Vagina (tissue), 2 donors: ENCODE measurements at regions not wholly inside any gene's neighbourhood (a gene's known extent, or its start where the extent isn't known, plus 50 kb on each side); places are given as distances from the start of the nearest gene placed in this dataset.
"Not testable (repeated sequence)": the region's sequence is repeated elsewhere in the genome, so short reads cannot be mapped to it uniquely, and the experiment has no call there.

ENCODE experiments used
- DNase-seq, 2 donors: peaks; one replicate each; pipeline ENCODE4 v3.0.0-alpha.2; 2017; ENCODE audit errors: extremely low spot score in 2 of 2
- H3K27ac ChIP-seq: fragments of 200-600 bp; sonication (generic); one replicate; pipeline ENCODE4 v1.5.1; 2019
- H3K27me3 ChIP-seq: fragments of 200-600 bp; sonication (generic); one replicate; pipeline ENCODE4 v1.5.1; 2019
- H3K36me3 ChIP-seq, 2 donors: fragments of 200-600 bp; sonication (generic); one replicate each; pipeline ENCODE4 v1.5.1; 2017 to 2019
- H3K4me1 ChIP-seq: fragments of 200-600 bp; sonication (generic); one replicate; pipeline ENCODE4 v1.5.1; 2019
- H3K4me3 ChIP-seq, 2 donors: fragments of 200-600 bp; sonication (generic); 1 replicate in 1 of 2; 2 replicates in 1 of 2; pipeline ENCODE4 v1.5.1; 2016 to 2019
- H3K9me3 ChIP-seq: fragments of 200-600 bp; sonication (generic); one replicate; pipeline ENCODE4 v1.5.1; 2019
- CTCF ChIP-seq, 3 experiments: fragments of 450-650 bp in 2 of 3; fragments of 200-600 bp in 1 of 3; sonication (generic) in 1 of 3; IDR thresholded peaks; one replicate each; pipeline ENCODE4 v1.5.1; 2017 to 2019; ENCODE audit warnings: antibody characterized with exemption in 3 of 3, mild to moderate bottlenecking in 2 of 3, moderate library complexity in 2 of 3
- POLR2A ChIP-seq, 2 donors: fragments of 450-650 bp; IDR thresholded peaks; one replicate each; pipeline ENCODE4 v1.6.1; 2017; ENCODE audit warnings: antibody characterized with exemption in 2 of 2, mild to moderate bottlenecking in 2 of 2, moderate library complexity in 2 of 2
- POLR2AphosphoS5 ChIP-seq, 2 donors: sonication (generic); formaldehyde crosslinking; IDR thresholded peaks; one replicate each; pipeline ENCODE4 v1.9.0; 2017; ENCODE audit warnings: antibody characterized with exemption in 2 of 2, mild to moderate bottlenecking in 2 of 2, low read depth in 1 of 2; ENCODE audit not compliant: insufficient read depth in 1 of 2
- intact Hi-C: fragments of 100-400 bp; cut with DNase I; formaldehyde crosslinking; loops from one replicate; pipeline ENCODE4 v1.15.1; 2023

- intact Hi-C loops = no loop called here
- DNase-seq = no peak
Observed at GRCh38 chr6:16894301-16894700, 133.0 kb upstream of the ATXN1 start.

GRCh38 chr6:16891110-16891509, 129.8 kb upstream of the ATXN1 start:
- H3K27me3 ChIP-seq, H3K36me3 ChIP-seq, H3K4me3 ChIP-seq, H3K9me3 ChIP-seq, H3K27ac ChIP-seq, H3K4me1 ChIP-seq, DNase-seq, intact Hi-C loops: not testable (repeated sequence)

More at GRCh38 chr6:16894301-16894700, 133.0 kb upstream of the ATXN1 start:
- Histone ChIP-seq H3K4me1 (no peaks in the 10 kb centered on the region), H3K4me3 (no peak overlapping the region), H3K27ac (no peak overlapping the region), H3K27me3 (no peaks in the 10 kb centered on the region), H3K36me3 (no peaks in the 10 kb centered on the region), H3K9me3 (no peaks in the 10 kb centered on the region)
- TF ChIP-seq CTCF (IDR thresholded peaks at IDR 0.05) = no peak
- no peak for TF ChIP-seq POLR2AphosphoS5 (IDR thresholded peaks at IDR 0.05; ENCODE audit: insufficient read depth in 1 of 2, low read depth in 1 of 2)
- no peak for TF ChIP-seq POLR2A (IDR thresholded peaks at IDR 0.05)

GRCh38 chr6:16885411-16886160, 124.3 kb upstream of the ATXN1 start:
- H3K27ac ChIP-seq = no peak overlapping the region
- H3K4me3 ChIP-seq = no peak overlapping the region
- no peak for DNase-seq
- no peaks in the 10 kb centered on the region for H3K36me3 ChIP-seq
- intact Hi-C loops = no loop called here
- TF ChIP-seq CTCF (IDR thresholded peaks at IDR 0.05) (no peak), POLR2A (IDR thresholded peaks at IDR 0.05) (no peak), POLR2AphosphoS5 (IDR thresholded peaks at IDR 0.05; ENCODE audit: insufficient read depth in 1 of 2, low read depth in 1 of 2) (no peak)
- H3K9me3 ChIP-seq = no peaks in the 10 kb centered on the region
- no peaks in the 10 kb centered on the region for H3K4me1 ChIP-seq
- no peaks in the 10 kb centered on the region for H3K27me3 ChIP-seq

- no peak overlapping the region for H3K27ac ChIP-seq
- H3K9me3 ChIP-seq = no peaks in the 10 kb centered on the region
- no peaks in the 10 kb centered on the region for H3K36me3 ChIP-seq
- no peaks in the 10 kb centered on the region for H3K27me3 ChIP-seq
- TF ChIP-seq CTCF (IDR thresholded peaks at IDR 0.05) (no peak), POLR2AphosphoS5 (IDR thresholded peaks at IDR 0.05; ENCODE audit: insufficient read depth in 1 of 2, low read depth in 1 of 2) (no peak), POLR2A (IDR thresholded peaks at IDR 0.05) (no peak)
- no peak overlapping the region for H3K4me3 ChIP-seq
- DNase-seq = no peak
- intact Hi-C loops = no loop called here
- H3K4me1 ChIP-seq = no peaks in the 10 kb centered on the region
Observed at GRCh38 chr6:16884526-16884925, 123.3 kb upstream of the ATXN1 start.

- no peak overlapping the region for H3K27ac ChIP-seq
- H3K36me3 ChIP-seq = no peaks in the 10 kb centered on the region
- no peak for DNase-seq
- no peak overlapping the region for H3K4me3 ChIP-seq
- no peak for TF ChIP-seq CTCF (IDR thresholded peaks at IDR 0.05)
- no peak for TF ChIP-seq POLR2AphosphoS5 (IDR thresholded peaks at IDR 0.05; ENCODE audit: insufficient read depth in 1 of 2, low read depth in 1 of 2)
- no peak for TF ChIP-seq POLR2A (IDR thresholded peaks at IDR 0.05)
- H3K27me3 ChIP-seq = no peaks in the 10 kb centered on the region
- intact Hi-C loops = no loop called here
- H3K9me3 ChIP-seq = no peaks in the 10 kb centered on the region
- H3K4me1 ChIP-seq = no peaks in the 10 kb centered on the region
Observed at GRCh38 chr6:16883414-16883813, 122.2 kb upstream of the ATXN1 start.
